ENCODE measurements at regions not wholly inside any gene's neighbourhood (a gene's known extent, or its start where the extent isn't known, plus 50 kb on each side); places are given as distances from the start of the nearest gene placed in this dataset.

- no peak for TF ChIP-seq CTCF (IDR thresholded peaks at IDR 0.05; ENCODE audit: poor library complexity, severe bottlenecking)
- Histone ChIP-seq H3K27ac (ENCODE audit: poor library complexity, severe bottlenecking) (no peak overlapping the region), H3K4me3 (ENCODE audit: severe bottlenecking) (no peak overlapping the region), H3K27me3 (ENCODE audit: insufficient read depth, poor library complexity, severe bottlenecking) (no peaks in the 10 kb centered on the region), H3K36me3 (ENCODE audit: low read depth) (no peaks in the 10 kb centered on the region), H3K9me3 (ENCODE audit: severe bottlenecking) (no peaks in the 10 kb centered on the region), H3K4me1 (ENCODE audit: insufficient read depth, poor library complexity, severe bottlenecking) (peaks cover 18% of the 10 kb centered on the region)
- DNase-seq (ENCODE audit: low spot score) (no peak), ATAC-seq (ENCODE audit: low read depth) (no peak)
Observed at GRCh38 chr18:8963876-8964275, 138.6 kb upstream of the NDUFV2 start.

GRCh38 chr18:8965398-8965797, 137.1 kb upstream of the NDUFV2 start:
- H3K4me1 ChIP-seq (ENCODE audit: insufficient read depth, poor library complexity, severe bottlenecking), result peaks cover 21% of the 10 kb centered on the region
- TF ChIP-seq CTCF (IDR thresholded peaks at IDR 0.05; ENCODE audit: poor library complexity, severe bottlenecking), result no peak
- H3K9me3 ChIP-seq (ENCODE audit: severe bottlenecking), result no peaks in the 10 kb centered on the region
- no peak overlapping the region for H3K4me3 ChIP-seq (ENCODE audit: severe bottlenecking)
- no peak for DNase-seq (ENCODE audit: low spot score)
- no peak for ATAC-seq (ENCODE audit: low read depth)
- no peak overlapping the region for H3K27ac ChIP-seq (ENCODE audit: poor library complexity, severe bottlenecking)
- H3K27me3 ChIP-seq (ENCODE audit: insufficient read depth, poor library complexity, severe bottlenecking), result no peaks in the 10 kb centered on the region
- no peaks in the 10 kb centered on the region for H3K36me3 ChIP-seq (ENCODE audit: low read depth)

- ATAC-seq (ENCODE audit: low read depth) (no peak), DNase-seq (ENCODE audit: low spot score) (no peak)
- no peak overlapping the region for H3K4me3 ChIP-seq (ENCODE audit: severe bottlenecking)
- no peak overlapping the region for H3K27ac ChIP-seq (ENCODE audit: poor library complexity, severe bottlenecking)
- H3K27me3 ChIP-seq (ENCODE audit: insufficient read depth, poor library complexity, severe bottlenecking), result no peaks in the 10 kb centered on the region
- peaks cover 6% of the 10 kb centered on the region for H3K4me1 ChIP-seq (ENCODE audit: insufficient read depth, poor library complexity, severe bottlenecking)
- H3K9me3 ChIP-seq (ENCODE audit: severe bottlenecking), result no peaks in the 10 kb centered on the region
- TF ChIP-seq CTCF (IDR thresholded peaks at IDR 0.05; ENCODE audit: poor library complexity, severe bottlenecking), result no peak
- H3K36me3 ChIP-seq (ENCODE audit: low read depth), result no peaks in the 10 kb centered on the region
Observed at GRCh38 chr18:8966821-8967220, 135.7 kb upstream of the NDUFV2 start.

GRCh38 chr18:8967573-8967972, 134.9 kb upstream of the NDUFV2 start:
- no peaks in the 10 kb centered on the region for H3K27me3 ChIP-seq (ENCODE audit: insufficient read depth, poor library complexity, severe bottlenecking)
- H3K9me3 ChIP-seq (ENCODE audit: severe bottlenecking), result no peaks in the 10 kb centered on the region
- H3K27ac ChIP-seq (ENCODE audit: poor library complexity, severe bottlenecking), result no peak overlapping the region
- ATAC-seq (ENCODE audit: low read depth), result no peak
- H3K4me1 ChIP-seq (ENCODE audit: insufficient read depth, poor library complexity, severe bottlenecking), result peaks cover 5% of the 10 kb centered on the region
- TF ChIP-seq CTCF (IDR thresholded peaks at IDR 0.05; ENCODE audit: poor library complexity, severe bottlenecking), result no peak
- no peak overlapping the region for H3K4me3 ChIP-seq (ENCODE audit: severe bottlenecking)
- DNase-seq (ENCODE audit: low spot score), result no peak
- no peaks in the 10 kb centered on the region for H3K36me3 ChIP-seq (ENCODE audit: low read depth)

GRCh38 chr18:8969639-8970390, 132.7 kb upstream of the NDUFV2 start:
- H3K27me3 ChIP-seq (ENCODE audit: insufficient read depth, poor library complexity, severe bottlenecking), result no peaks in the 10 kb centered on the region
- DNase-seq (ENCODE audit: low spot score) (no peak), ATAC-seq (ENCODE audit: low read depth) (peak; percentile 74)
- no peak for TF ChIP-seq CTCF (IDR thresholded peaks at IDR 0.05; ENCODE audit: poor library complexity, severe bottlenecking)
- H3K9me3 ChIP-seq (ENCODE audit: severe bottlenecking), result no peaks in the 10 kb centered on the region
- H3K4me3 ChIP-seq (ENCODE audit: severe bottlenecking), result no peak overlapping the region
- peak overlapping the region; percentile 25 for H3K27ac ChIP-seq (ENCODE audit: poor library complexity, severe bottlenecking)
- peaks cover 5% of the 10 kb centered on the region for H3K4me1 ChIP-seq (ENCODE audit: insufficient read depth, poor library complexity, severe bottlenecking)
- H3K36me3 ChIP-seq (ENCODE audit: low read depth), result no peaks in the 10 kb centered on the region

All from RWPE2 (cell line).